ENCODE measurements at regions not wholly inside any gene's neighbourhood (a gene's known extent, or its start where the extent isn't known, plus 50 kb on each side); places are given as distances from the start of the nearest gene placed in this dataset.

DNA sequence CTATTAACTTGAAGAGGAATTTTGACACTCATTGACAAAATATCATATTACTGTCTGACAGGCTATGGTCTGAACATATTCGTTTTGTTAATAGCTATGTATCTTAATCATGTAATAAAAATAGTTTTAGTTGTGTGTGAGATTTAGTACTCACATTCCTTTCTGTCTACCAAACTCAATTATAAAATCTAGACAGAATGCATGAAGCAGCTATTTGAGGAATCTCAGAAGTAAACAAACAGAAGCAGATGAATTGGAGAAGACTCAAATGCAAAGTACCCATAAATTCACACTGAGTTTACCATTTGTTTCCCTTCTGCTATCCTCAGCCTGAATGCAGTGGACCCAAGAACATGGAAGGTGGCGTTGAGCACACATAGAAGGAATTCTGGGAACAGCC is 841.6 kb upstream of the AADAT start:
- Histone ChIP-seq H3K14ac (ENCODE audit: low read length) (no peak overlapping the region), H2BK120ac (ENCODE audit: insufficient read depth, low read length, poor library complexity) (no peak overlapping the region), H3K4me2 (ENCODE audit: low read length) (no peak overlapping the region), H2BK5ac (ENCODE audit: low read depth, low read length, poor library complexity) (no peak overlapping the region), H4K12ac (ENCODE audit: low read depth, low read length) (no peak overlapping the region), H3K27me3 (ENCODE audit: insufficient read depth, low read length) (no peaks in the 10 kb centered on the region), H3K36me3 (ENCODE audit: control insufficient read depth in 1 of 2, insufficient read depth in 2 of 2, low read length in 2 of 2) (no peaks in the 10 kb centered on the region), H3K4me3 (ENCODE audit: low read depth, low read length) (no peak overlapping the region), H4K91ac (ENCODE audit: low read depth, low read length) (no peak overlapping the region), H4K8ac (ENCODE audit: low read depth, low read length) (no peak overlapping the region), H3K9ac (ENCODE audit: low read length) (no peak overlapping the region), H2BK12ac (ENCODE audit: low read length) (no peak overlapping the region), H2AFZ (ENCODE audit: insufficient read depth, low read length, poor library complexity) (no peak overlapping the region), H3K27ac (ENCODE audit: low read depth, low read length) (no peak overlapping the region), H3K79me2 (ENCODE audit: control insufficient read depth, insufficient read depth, low read length, poor library complexity) (no peaks in the 10 kb centered on the region), H2AK5ac (ENCODE audit: low read length) (no peak overlapping the region), H3K4ac (ENCODE audit: low read depth, low read length) (no peak overlapping the region), H3K79me1 (ENCODE audit: low read length) (no peaks in the 10 kb centered on the region), H3K4me1 (ENCODE audit: control insufficient read depth in 1 of 2, insufficient read depth in 2 of 2, low read length in 2 of 2) (no peaks in the 10 kb centered on the region), H3K23ac (ENCODE audit: low read length) (no peak overlapping the region), H3K9me3 (ENCODE audit: insufficient read depth, low read depth, low read length) (no peaks in the 10 kb centered on the region), H3K18ac (ENCODE audit: low read length) (no peak overlapping the region)
- no peak for DNase-seq
- no CpG with 5 or more reads among the region's 2 CpGs for WGBS (ENCODE audit: extremely low coverage, insufficient coverage, insufficient read length)

DNA sequence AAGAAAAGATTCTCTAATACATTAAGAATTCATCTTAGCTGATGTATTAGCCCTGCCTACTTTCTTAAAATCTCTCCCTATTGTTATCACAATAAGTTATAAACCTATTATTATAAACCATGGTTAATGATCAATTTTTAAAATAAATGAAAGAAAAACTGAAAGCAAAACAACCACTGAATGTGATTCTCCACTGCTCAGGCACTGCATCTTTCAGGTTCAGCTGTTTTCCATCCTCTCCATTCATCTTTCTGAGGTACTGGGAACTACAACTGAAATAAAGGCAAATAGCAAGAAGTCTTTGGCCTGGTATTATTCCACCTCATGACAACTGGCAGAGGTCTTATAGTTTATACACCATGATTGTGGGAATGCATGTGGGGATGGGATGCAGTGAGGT is 798.9 kb upstream of the AADAT start:
- no peak overlapping the region for H2BK12ac ChIP-seq (ENCODE audit: low read length)
- H4K12ac ChIP-seq (ENCODE audit: low read depth, low read length): no peak overlapping the region
- no peaks in the 10 kb centered on the region for H3K79me2 ChIP-seq (ENCODE audit: control insufficient read depth, insufficient read depth, low read length, poor library complexity)
- H3K4ac ChIP-seq (ENCODE audit: low read depth, low read length): no peak overlapping the region
- no peak overlapping the region for H3K27ac ChIP-seq (ENCODE audit: low read depth, low read length)
- H4K8ac ChIP-seq (ENCODE audit: low read depth, low read length): no peak overlapping the region
- no peak for DNase-seq
- no peak overlapping the region for H3K9ac ChIP-seq (ENCODE audit: low read length)
- H3K79me1 ChIP-seq (ENCODE audit: low read length): no peaks in the 10 kb centered on the region
- H3K14ac ChIP-seq (ENCODE audit: low read length): no peak overlapping the region
- no peak overlapping the region for H3K4me2 ChIP-seq (ENCODE audit: low read length)
- peaks cover 4% of the 10 kb centered on the region for H3K9me3 ChIP-seq (ENCODE audit: insufficient read depth, low read depth, low read length)
- H3K4me1 ChIP-seq (ENCODE audit: control insufficient read depth in 1 of 2, insufficient read depth in 2 of 2, low read length in 2 of 2): peaks cover 0 to 2% of the 10 kb centered on the region in 2 experiments
- no peaks in the 10 kb centered on the region for H3K36me3 ChIP-seq (ENCODE audit: control insufficient read depth in 1 of 2, insufficient read depth in 2 of 2, low read length in 2 of 2)
- H3K27me3 ChIP-seq (ENCODE audit: insufficient read depth, low read length): no peaks in the 10 kb centered on the region
- no peak overlapping the region for H2BK5ac ChIP-seq (ENCODE audit: low read depth, low read length, poor library complexity)
- H4K91ac ChIP-seq (ENCODE audit: low read depth, low read length): no peak overlapping the region
- H2BK120ac ChIP-seq (ENCODE audit: insufficient read depth, low read length, poor library complexity): no peak overlapping the region
- H3K23ac ChIP-seq (ENCODE audit: low read length): no peak overlapping the region
- no peak overlapping the region for H2AFZ ChIP-seq (ENCODE audit: insufficient read depth, low read length, poor library complexity)
- H2AK5ac ChIP-seq (ENCODE audit: low read length): no peak overlapping the region
- H3K4me3 ChIP-seq (ENCODE audit: low read depth, low read length): no peak overlapping the region
- H3K18ac ChIP-seq (ENCODE audit: low read length): no peak overlapping the region

DNA sequence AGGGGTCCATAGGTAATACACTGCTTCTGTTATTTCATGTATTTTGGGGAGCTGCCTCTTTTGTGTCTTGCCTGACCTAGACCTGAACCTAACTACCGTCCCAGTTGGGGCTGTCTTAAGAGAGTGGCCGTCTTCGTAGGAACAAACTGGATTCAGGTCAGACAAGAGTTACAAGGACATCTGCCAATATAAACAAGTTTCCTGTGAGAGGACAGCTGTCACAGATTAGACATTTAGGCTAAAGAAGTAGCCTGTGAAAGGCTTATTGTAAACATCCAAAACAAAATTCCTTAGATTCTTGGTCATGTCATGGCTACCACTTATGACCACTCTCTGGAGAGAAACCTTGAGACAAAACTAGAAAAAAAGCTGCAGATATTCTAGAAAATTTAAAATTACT is 797.6 kb upstream of the AADAT start:
- H2AFZ ChIP-seq (ENCODE audit: insufficient read depth, low read length, poor library complexity): no peak overlapping the region
- H3K23ac ChIP-seq (ENCODE audit: low read length): no peak overlapping the region
- H3K27me3 ChIP-seq (ENCODE audit: insufficient read depth, low read length): no peaks in the 10 kb centered on the region
- H4K8ac ChIP-seq (ENCODE audit: low read depth, low read length): no peak overlapping the region
- no peak for DNase-seq
- no peak overlapping the region for H3K27ac ChIP-seq (ENCODE audit: low read depth, low read length)
- no peak overlapping the region for H2BK120ac ChIP-seq (ENCODE audit: insufficient read depth, low read length, poor library complexity)
- H3K9ac ChIP-seq (ENCODE audit: low read length): no peak overlapping the region
- no peak overlapping the region for H2BK12ac ChIP-seq (ENCODE audit: low read length)
- no peak overlapping the region for H3K4me2 ChIP-seq (ENCODE audit: low read length)
- H3K79me2 ChIP-seq (ENCODE audit: control insufficient read depth, insufficient read depth, low read length, poor library complexity): no peaks in the 10 kb centered on the region
- H3K4me3 ChIP-seq (ENCODE audit: low read depth, low read length): no peak overlapping the region
- no peak overlapping the region for H3K18ac ChIP-seq (ENCODE audit: low read length)
- H3K4me1 ChIP-seq (ENCODE audit: control insufficient read depth in 1 of 2, insufficient read depth in 2 of 2, low read length in 2 of 2): peaks cover 0 to 2% of the 10 kb centered on the region in 2 experiments
- no peaks in the 10 kb centered on the region for H3K79me1 ChIP-seq (ENCODE audit: low read length)
- no peaks in the 10 kb centered on the region for H3K9me3 ChIP-seq (ENCODE audit: insufficient read depth, low read depth, low read length)
- no peak overlapping the region for H4K12ac ChIP-seq (ENCODE audit: low read depth, low read length)
- H2AK5ac ChIP-seq (ENCODE audit: low read length): no peak overlapping the region
- no peak overlapping the region for H4K91ac ChIP-seq (ENCODE audit: low read depth, low read length)
- H3K4ac ChIP-seq (ENCODE audit: low read depth, low read length): no peak overlapping the region
- H3K14ac ChIP-seq (ENCODE audit: low read length): no peak overlapping the region
- no peak overlapping the region for H2BK5ac ChIP-seq (ENCODE audit: low read depth, low read length, poor library complexity)
- no peaks in the 10 kb centered on the region for H3K36me3 ChIP-seq (ENCODE audit: control insufficient read depth in 1 of 2, insufficient read depth in 2 of 2, low read length in 2 of 2)
- WGBS (ENCODE audit: extremely low coverage, insufficient coverage, insufficient read length): no CpG with 5 or more reads among the region's 3 CpGs

DNA sequence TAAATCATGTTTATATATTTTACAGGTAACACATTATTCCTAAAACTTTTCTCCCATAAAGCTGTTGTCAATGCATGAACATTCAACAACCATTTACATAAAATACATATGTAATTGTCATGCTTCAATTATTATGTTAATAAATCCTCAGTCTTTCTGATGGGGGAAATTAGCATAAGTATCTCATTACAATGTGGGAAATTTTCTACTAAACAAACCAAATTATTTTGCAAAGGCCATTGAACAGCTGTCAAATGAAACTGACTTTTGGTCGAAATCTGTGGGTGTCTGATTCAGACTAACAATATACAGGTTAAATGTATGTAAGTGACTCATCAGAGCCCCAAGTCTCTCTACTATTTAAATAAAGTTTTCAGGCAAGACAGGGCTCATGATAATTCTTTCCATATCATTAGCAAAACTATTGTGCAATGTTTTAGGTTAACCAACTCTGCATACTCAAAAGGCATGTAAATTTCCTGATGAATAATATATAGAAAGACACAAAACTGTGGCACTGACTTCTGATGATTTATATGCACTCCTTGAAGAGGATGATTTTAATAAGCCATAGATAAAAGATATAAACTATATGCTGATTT is 795.3 kb upstream of the AADAT start:
- no peak overlapping the region for H4K8ac ChIP-seq (ENCODE audit: low read depth, low read length)
- H4K91ac ChIP-seq (ENCODE audit: low read depth, low read length): no peak overlapping the region
- H3K27ac ChIP-seq (ENCODE audit: low read depth, low read length): no peak overlapping the region
- H3K79me1 ChIP-seq (ENCODE audit: low read length): no peaks in the 10 kb centered on the region
- no peak overlapping the region for H3K4me3 ChIP-seq (ENCODE audit: low read depth, low read length)
- WGBS (ENCODE audit: extremely low coverage, insufficient coverage, insufficient read length): no CpG with 5 or more reads among the region's 1 CpG
- no peaks in the 10 kb centered on the region for H3K36me3 ChIP-seq (ENCODE audit: control insufficient read depth in 1 of 2, insufficient read depth in 2 of 2, low read length in 2 of 2)
- H2AK5ac ChIP-seq (ENCODE audit: low read length): no peak overlapping the region
- DNase-seq: no peak
- H2BK12ac ChIP-seq (ENCODE audit: low read length): no peak overlapping the region
- H3K14ac ChIP-seq (ENCODE audit: low read length): no peak overlapping the region
- no peak overlapping the region for H3K9ac ChIP-seq (ENCODE audit: low read length)
- H3K27me3 ChIP-seq (ENCODE audit: insufficient read depth, low read length): no peaks in the 10 kb centered on the region
- no peaks in the 10 kb centered on the region for H3K9me3 ChIP-seq (ENCODE audit: insufficient read depth, low read depth, low read length)
- no peak overlapping the region for H4K12ac ChIP-seq (ENCODE audit: low read depth, low read length)
- H2AFZ ChIP-seq (ENCODE audit: insufficient read depth, low read length, poor library complexity): no peak overlapping the region
- no peak overlapping the region for H2BK5ac ChIP-seq (ENCODE audit: low read depth, low read length, poor library complexity)
- H3K4ac ChIP-seq (ENCODE audit: low read depth, low read length): no peak overlapping the region
- H3K79me2 ChIP-seq (ENCODE audit: control insufficient read depth, insufficient read depth, low read length, poor library complexity): no peaks in the 10 kb centered on the region
- H3K23ac ChIP-seq (ENCODE audit: low read length): no peak overlapping the region
- H3K4me1 ChIP-seq (ENCODE audit: control insufficient read depth in 1 of 2, insufficient read depth in 2 of 2, low read length in 2 of 2): peaks cover 0 to 2% of the 10 kb centered on the region in 2 experiments
- no peak overlapping the region for H3K18ac ChIP-seq (ENCODE audit: low read length)
- no peak overlapping the region for H2BK120ac ChIP-seq (ENCODE audit: insufficient read depth, low read length, poor library complexity)
- no peak overlapping the region for H3K4me2 ChIP-seq (ENCODE audit: low read length)
